K562 (cell line): ENCODE measurements at regions not wholly inside any gene's neighbourhood (a gene's known extent, or its start where the extent isn't known, plus 50 kb on each side); places are given as distances from the start of the nearest gene placed in this dataset.
A peak's percentile ranks its signal among the peaks of the same experiment; 100 is the strongest.

ENCODE experiments used
- ATAC-seq: fragments of 200-7000 bp; cut with Tn5 transposase; 3 replicates; pipeline ENCODE4 v1.9.1; 2020; ENCODE audit warnings: moderate library complexity
- BruUV-seq: library from RNA; stranded (reverse); fragments of 400-500 nt; replicated peaks from 2 replicates; lab custom pipeline; 2021; lab: Mats Ljungman, UMichigan
- CTCF ChIA-PET: fragments of 300-600 bp; formaldehyde crosslinking; extraction: SDS; loops from one replicate; lab custom pipeline; 2021; ENCODE audit warnings: low intra/inter-chr PET ratio; lab: Yijun Ruan, JAX
- POLR2A ChIA-PET: fragments of 300-600, 350-650 bp; sonication (Branson Sonifier 250); formaldehyde crosslinking; extraction: SDS; loops from one replicate; lab custom pipeline; 2021; ENCODE audit warnings: antibody characterized with exemption, inconsistent platforms; lab: Yijun Ruan, JAX
- DNase-seq, 4 experiments: peaks; one replicate each; pipeline versions ENCODE4 v3.0.0 to v3.0.0-alpha.2; 2011 to 2018; ENCODE audit warnings: low spot score in 3 of 4, mixed read lengths in 3 of 4; ENCODE audit errors: extremely low read depth in 1 of 4
- FAIRE-seq: peaks from 2 replicates; lab custom pipeline; 2011; peaks lifted over from hg19 to GRCh38; lab: Jason Lieb, UNC
- H2AFZ ChIP-seq: 2 replicates; pipeline ENCODE4 v1.6.0; 2011; ENCODE audit warnings: low read depth, low read length, control low read depth, inconsistent platforms
- H3K27ac ChIP-seq: fragments of 200-600 bp; 3 replicates; pipeline ENCODE4 v1.8.0; 2011; ENCODE audit warnings: low read depth, mild to moderate bottlenecking, control low read depth, inconsistent platforms, low read length, moderate library complexity, mixed read lengths; ENCODE audit errors: extremely low read depth
- H3K27me3 ChIP-seq, 2 experiments: fragments of 300-600 bp in 1 of 2; 2 replicates in 1 of 2; 3 replicates in 1 of 2; pipeline versions ENCODE4 v1.6.0 to v1.8.0; 2011; ENCODE audit warnings: inconsistent platforms in 2 of 2, low read length in 2 of 2, mild to moderate bottlenecking in 1 of 2, mixed read lengths in 1 of 2, moderate library complexity in 1 of 2; ENCODE audit not compliant: control insufficient read depth in 2 of 2, insufficient read depth in 2 of 2
- H3K36me3 ChIP-seq: fragments of 300-600 bp; 3 replicates; pipeline ENCODE4 v1.8.0; 2011; ENCODE audit warnings: mild to moderate bottlenecking, low read length, inconsistent platforms; ENCODE audit not compliant: control insufficient read depth, insufficient read depth
- H3K4me1 ChIP-seq, 2 experiments: fragments of 200-600 bp in 1 of 2; replicated peaks in 1 of 2; 2 replicates in 1 of 2; 3 replicates in 1 of 2; pipeline versions ENCODE4 v1.5.1 to v1.8.0; 2011; ENCODE audit warnings: inconsistent platforms in 2 of 2, low read length in 2 of 2, mild to moderate bottlenecking in 1 of 2, mixed read lengths in 1 of 2, moderate library complexity in 1 of 2; ENCODE audit not compliant: control insufficient read depth in 2 of 2, insufficient read depth in 2 of 2
- H3K4me2 ChIP-seq: 2 replicates; pipeline ENCODE4 v1.6.1; 2011; ENCODE audit warnings: low read length, control low read depth, inconsistent platforms, mixed read lengths; ENCODE audit not compliant: insufficient read depth
- H3K4me3 ChIP-seq: fragments of 200-600 bp; sonication (generic), shearing (Covaris generic); 2 replicates; pipeline ENCODE4 v1.5.1; 2016; ENCODE audit warnings: control low read depth, inconsistent platforms
- H3K79me2 ChIP-seq: fragments of 200-600 bp; 3 replicates; pipeline ENCODE4 v1.8.0; 2011; ENCODE audit warnings: low read length, inconsistent platforms; ENCODE audit not compliant: control insufficient read depth, insufficient read depth
- H3K9ac ChIP-seq, 2 experiments: 2 replicates each; pipeline versions ENCODE4 v1.6.0 to v1.6.1; 2011; ENCODE audit warnings: low read depth in 2 of 2, low read length in 2 of 2, control low read depth in 1 of 2, inconsistent platforms in 1 of 2, mild to moderate bottlenecking in 1 of 2, mixed read lengths in 1 of 2; ENCODE audit not compliant: insufficient read depth in 1 of 2
- H3K9me1 ChIP-seq: one replicate; pipeline ENCODE4 v1.6.0; 2011; ENCODE audit warnings: inconsistent platforms, mild to moderate bottlenecking, low read length, moderate library complexity; ENCODE audit not compliant: control insufficient read depth, insufficient read depth
- H3K9me3 ChIP-seq: replicated peaks from 2 replicates; pipeline ENCODE4 v1.5.1; 2011; ENCODE audit warnings: low read depth, low read length, inconsistent platforms; ENCODE audit not compliant: control insufficient read depth, insufficient read depth
- H4K20me1 ChIP-seq: replicated peaks from 2 replicates; pipeline ENCODE4 v1.6.1; 2011; ENCODE audit warnings: low read length, inconsistent platforms, mixed read lengths; ENCODE audit not compliant: control insufficient read depth, insufficient read depth
- CHD4 ChIP-seq: fragments of 200-600 bp; sonication (generic); IDR thresholded peaks from 3 replicates; pipeline ENCODE4 v1.6.1; 2012; ENCODE audit warnings: low read depth, mild to moderate bottlenecking, mixed read lengths, low read length, inconsistent platforms; ENCODE audit not compliant: insufficient read depth, insufficient replicate concordance, poor library complexity, severe bottlenecking
- EHMT2 ChIP-seq: fragments of 450-650 bp; IDR thresholded peaks from 2 replicates; pipeline ENCODE4 v1.6.1; 2018; ENCODE audit warnings: antibody characterized with exemption
- ELK3 ChIP-seq: fragments of 450-650 bp; formaldehyde crosslinking; IDR thresholded peaks from 2 replicates; pipeline ENCODE4 v1.4.0; 2020; ENCODE audit warnings: mild to moderate bottlenecking
- HMGN3 ChIP-seq: IDR thresholded peaks from 2 replicates; pipeline ENCODE4 v1.6.1; 2011; ENCODE audit warnings: borderline replicate concordance, low read depth, mild to moderate bottlenecking, mixed read lengths, low read length; ENCODE audit not compliant: insufficient read length; ENCODE audit errors: extremely low read depth
- HNRNPL ChIP-seq: fragments of 200-400 bp; formaldehyde crosslinking; IDR thresholded peaks from 2 replicates; pipeline ENCODE4 v1.6.1; 2017; ENCODE audit warnings: low read depth, mild to moderate bottlenecking, low read length
- whole genome bisulfite sequencing: fragments of 100-300 bp; shearing (Covaris generic); methylation state at CpG from one replicate; pipeline ENCODE4 v1.1.6; 2016; ENCODE audit warnings: low coverage, mixed read lengths; ENCODE audit not compliant: insufficient coverage; ENCODE audit errors: missing lambda C conversion rate; 5-methylcytosine and 5-hydroxymethylcytosine counted together
- in situ Hi-C: fragments of 300-500 bp; cut with MboI; formaldehyde crosslinking; loops from 4 replicates; pipeline ENCODE4 v1.15.0; 2018; ENCODE audit warnings: inconsistent platforms, mixed read lengths
- intact Hi-C: fragments of 100-400 bp; cut with micrococcal nuclease; formaldehyde crosslinking; loops from 2 replicates; pipeline ENCODE4 v1.14.2; 2022
- TF ChIP-seq, protein P1 (sequence below): fragments of 250-450 bp; sonication (Bioruptor Pico); IDR thresholded peaks from 2 replicates; pipeline ENCODE4 v1.9.0; 2021; ENCODE audit warnings: mild to moderate bottlenecking
- TF ChIP-seq, protein P2 (sequence below): fragments of 450-650 bp; IDR thresholded peaks from 2 replicates; pipeline ENCODE4 v1.6.1; 2018; ENCODE audit not compliant: partially characterized antibody

- TF ChIP-seq HNRNPL (no peak), ELK3 (CRISPR knock-in tag) (no peak), EHMT2 (no peak), CHD4 (no peak)
- TF ChIP-seq, protein P1, sequence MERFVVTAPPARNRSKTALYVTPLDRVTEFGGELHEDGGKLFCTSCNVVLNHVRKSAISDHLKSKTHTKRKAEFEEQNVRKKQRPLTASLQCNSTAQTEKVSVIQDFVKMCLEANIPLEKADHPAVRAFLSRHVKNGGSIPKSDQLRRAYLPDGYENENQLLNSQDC (CRISPR knock-in tag) = no peak
Measured at GRCh38 chr10:5297996-5298395, 66.8 kb upstream of the UCN3 start (continued).

DNA sequence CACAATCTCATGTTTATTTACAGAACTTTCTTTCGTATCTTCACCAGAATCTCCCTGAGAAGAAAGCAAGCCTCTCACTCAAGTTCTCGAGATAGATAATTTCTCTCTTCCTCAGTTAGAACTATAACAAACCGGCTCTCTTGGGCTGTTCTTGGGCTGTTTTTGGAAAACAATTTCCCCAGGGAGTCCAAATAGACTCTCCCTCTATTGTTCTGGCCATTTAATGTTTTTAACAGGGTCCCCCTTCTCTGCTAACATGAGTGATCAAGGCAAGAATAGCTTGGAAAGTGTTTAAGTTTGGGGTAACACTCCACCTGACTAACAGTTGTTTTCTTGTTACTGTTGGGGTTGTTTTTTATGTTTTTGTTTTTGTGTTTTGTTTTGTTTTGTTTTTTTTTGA, 64.8 kb upstream of the UCN3 start:
- ChIA-PET CTCF (no interaction called here), POLR2A (no interaction called here)
- H3K4me3 ChIP-seq = no peak overlapping the region
- DNase-seq (no peak), FAIRE-seq (no peak), ATAC-seq (no peak)
- no peaks in the 10 kb centered on the region for H3K9me1 ChIP-seq
- no peaks in the 10 kb centered on the region for H3K36me3 ChIP-seq
- in situ Hi-C loops = no loop called here
- H3K4me1 ChIP-seq = peaks cover 0 to 17% of the 10 kb centered on the region in 2 experiments; a peak in 4 of 5 replicates
- TF ChIP-seq HMGN3 = no peak
- TF ChIP-seq, protein P2, sequence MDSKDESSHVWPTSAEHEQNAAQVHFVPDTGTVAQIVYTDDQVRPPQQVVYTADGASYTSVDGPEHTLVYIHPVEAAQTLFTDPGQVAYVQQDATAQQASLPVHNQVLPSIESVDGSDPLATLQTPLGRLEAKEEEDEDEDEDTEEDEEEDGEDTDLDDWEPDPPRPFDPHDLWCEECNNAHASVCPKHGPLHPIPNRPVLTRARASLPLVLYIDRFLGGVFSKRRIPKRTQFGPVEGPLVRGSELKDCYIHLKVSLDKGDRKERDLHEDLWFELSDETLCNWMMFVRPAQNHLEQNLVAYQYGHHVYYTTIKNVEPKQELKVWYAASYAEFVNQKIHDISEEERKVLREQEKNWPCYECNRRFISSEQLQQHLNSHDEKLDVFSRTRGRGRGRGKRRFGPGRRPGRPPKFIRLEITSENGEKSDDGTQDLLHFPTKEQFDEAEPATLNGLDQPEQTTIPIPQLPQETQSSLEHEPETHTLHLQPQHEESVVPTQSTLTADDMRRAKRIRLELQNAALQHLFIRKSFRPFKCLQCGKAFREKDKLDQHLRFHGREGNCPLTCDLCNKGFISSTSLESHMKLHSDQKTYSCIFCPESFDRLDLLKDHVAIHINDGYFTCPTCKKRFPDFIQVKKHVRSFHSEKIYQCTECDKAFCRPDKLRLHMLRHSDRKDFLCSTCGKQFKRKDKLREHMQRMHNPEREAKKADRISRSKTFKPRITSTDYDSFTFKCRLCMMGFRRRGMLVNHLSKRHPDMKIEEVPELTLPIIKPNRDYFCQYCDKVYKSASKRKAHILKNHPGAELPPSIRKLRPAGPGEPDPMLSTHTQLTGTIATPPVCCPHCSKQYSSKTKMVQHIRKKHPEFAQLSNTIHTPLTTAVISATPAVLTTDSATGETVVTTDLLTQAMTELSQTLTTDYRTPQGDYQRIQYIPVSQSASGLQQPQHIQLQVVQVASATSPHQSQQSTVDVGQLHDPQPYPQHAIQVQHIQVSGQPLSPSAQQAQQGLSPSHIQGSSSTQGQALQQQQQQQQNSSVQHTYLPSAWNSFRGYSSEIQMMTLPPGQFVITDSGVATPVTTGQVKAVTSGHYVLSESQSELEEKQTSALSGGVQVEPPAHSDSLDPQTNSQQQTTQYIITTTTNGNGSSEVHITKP = peak; percentile 31
- no peak overlapping the region for H3K4me2 ChIP-seq
- no peaks in the 10 kb centered on the region for H3K9me3 ChIP-seq
- 37% methylated on average over 3 of the region's 3 CpGs for WGBS
- H3K79me2 ChIP-seq = no peaks in the 10 kb centered on the region
- H3K27me3 ChIP-seq = no peaks in the 10 kb centered on the region
- H3K27ac ChIP-seq = no peak overlapping the region
- H3K9ac ChIP-seq = no peak overlapping the region
- H4K20me1 ChIP-seq = no peaks in the 10 kb centered on the region
- BruUV-seq = no TSS peak
- intact Hi-C loops = loop anchor here (10.0 kb wide), 1 partner anchor 135 kb away; no protein-coding TSS in a partner anchor
- H2AFZ ChIP-seq = no peak overlapping the region
